CD4-positive, alpha-beta T cell treated with Interferon alpha-2 for 1 hour (primary cell): ENCODE measurements at regions not wholly inside any gene's neighbourhood (a gene's known extent, or its start where the extent isn't known, plus 50 kb on each side); places are given as distances from the start of the nearest gene placed in this dataset.

ENCODE experiments used
- DNase-seq, 2 donors: peaks; one replicate each; pipeline ENCODE4 v3.0.0-alpha.2; 2020 to 2022

DNA sequence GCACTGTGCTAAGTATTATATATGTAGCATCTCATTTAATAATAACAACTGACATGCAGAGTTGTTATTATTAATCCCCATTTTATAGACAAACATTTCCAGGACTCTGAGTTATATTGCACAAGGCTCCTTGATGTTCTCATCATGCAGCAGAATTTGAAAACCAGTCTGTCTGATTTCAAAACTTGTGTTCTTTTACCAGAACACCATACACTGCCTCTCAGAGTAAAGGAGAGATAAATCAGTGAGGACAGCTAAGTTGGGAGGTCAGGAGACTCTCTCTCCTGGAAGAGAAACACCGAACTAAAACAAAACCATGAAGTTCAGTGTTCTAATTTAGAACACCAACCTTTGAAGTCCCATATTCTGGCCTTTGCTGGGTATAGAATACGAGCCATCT is 92.7 kb upstream of the TNC start:
- no peak for DNase-seq

DNA sequence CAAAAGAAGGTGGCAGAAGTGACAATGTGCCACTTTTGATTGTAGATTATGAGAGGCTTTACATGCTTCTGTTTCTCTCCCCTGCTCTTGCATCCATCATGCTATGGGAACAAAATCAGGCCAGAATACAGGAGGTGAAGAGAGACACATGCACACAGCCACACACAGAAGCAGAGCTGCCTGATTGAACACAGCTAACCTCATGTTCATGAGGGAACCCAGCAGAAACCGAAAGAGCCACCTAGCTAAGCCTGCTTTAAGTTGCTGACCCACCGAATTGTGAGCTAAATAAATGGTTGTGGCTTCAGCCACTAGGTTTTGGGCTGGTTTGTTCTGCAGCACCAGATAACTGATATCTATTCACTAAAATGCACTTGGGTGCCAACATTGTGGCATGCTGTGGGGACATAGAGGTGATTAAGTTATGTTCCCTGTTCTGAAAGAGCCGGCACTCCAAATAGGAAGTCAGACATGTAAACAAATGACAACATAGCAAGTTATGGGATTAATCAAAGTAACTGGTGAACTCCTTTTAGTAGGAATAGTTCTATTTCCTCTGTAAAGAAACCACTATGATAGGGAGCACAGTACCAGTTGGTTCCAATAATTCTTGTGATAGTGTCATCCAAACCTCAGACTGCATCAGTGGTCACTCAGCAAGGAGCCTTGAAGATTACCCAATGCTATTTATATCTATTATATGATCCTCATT is 93.6 kb upstream of the TNC start:
- no peak for DNase-seq

DNA sequence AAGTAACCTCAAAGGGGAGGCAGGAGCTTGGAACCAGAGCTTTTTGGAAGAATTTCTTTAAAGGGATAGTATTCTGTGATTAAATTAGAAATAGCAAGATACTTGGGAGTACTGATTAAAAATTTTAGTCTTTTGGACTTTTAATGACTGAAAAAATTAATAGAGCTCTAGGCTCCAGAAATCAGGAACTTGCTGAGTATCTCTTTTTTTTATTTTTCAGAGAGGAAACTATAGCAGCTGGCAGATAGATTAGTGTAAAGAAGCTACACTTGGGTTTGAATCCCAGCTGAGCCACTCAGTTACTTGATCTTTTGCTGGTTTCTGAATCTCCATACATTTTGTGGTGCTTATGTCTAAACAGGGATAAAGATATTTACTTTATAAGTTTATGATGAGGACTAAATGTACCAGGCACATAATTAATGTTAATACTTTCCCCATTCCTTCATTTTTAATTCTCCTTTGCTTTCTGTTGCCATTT is 94.2 kb upstream of the TNC start:
- no peak for DNase-seq

DNA sequence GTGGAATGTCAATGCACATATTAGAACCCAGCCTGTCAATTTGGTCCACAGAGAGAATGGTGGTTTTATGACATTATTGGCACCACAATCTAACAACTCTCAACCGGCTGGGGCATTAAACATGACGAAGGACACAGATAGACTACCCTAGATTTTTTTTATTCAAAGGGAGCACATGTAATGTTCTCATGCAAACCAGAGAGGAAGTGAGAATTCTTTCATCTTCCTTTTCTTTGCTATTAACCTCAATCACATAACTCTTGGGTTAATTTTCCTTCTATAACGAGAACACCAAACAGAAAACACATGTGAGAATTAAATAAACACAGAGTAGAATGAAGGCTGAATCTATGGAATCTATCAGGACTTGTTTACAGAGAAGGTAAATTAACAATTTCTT is 94.9 kb upstream of the TNC start:
- DNase-seq: no peak

DNA sequence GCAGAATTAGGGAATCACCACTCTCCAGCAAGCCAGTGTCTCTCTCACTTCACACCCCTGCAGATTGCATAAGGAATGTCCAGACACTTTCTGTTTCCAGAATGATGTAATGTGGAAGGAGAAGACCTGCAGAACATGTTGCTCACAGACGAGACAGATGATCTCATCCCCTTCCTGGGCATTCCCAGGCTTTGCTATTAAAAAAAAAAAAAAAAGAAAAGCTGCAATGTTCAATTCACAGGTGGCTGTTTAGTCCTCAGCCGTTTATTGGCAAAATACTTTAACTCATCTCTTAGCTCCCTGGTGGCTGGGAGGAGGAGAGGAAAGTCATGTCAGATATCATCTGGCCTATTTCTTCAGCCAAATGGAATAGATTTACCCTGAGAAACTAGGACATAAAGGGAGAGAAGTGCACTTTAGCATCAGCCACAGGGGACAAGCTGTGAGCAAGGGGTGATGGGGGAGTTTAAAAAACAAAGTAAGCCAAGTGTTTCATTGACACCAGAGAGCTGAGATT is 95.9 kb upstream of the TNC start:
- DNase-seq: no peak

DNA sequence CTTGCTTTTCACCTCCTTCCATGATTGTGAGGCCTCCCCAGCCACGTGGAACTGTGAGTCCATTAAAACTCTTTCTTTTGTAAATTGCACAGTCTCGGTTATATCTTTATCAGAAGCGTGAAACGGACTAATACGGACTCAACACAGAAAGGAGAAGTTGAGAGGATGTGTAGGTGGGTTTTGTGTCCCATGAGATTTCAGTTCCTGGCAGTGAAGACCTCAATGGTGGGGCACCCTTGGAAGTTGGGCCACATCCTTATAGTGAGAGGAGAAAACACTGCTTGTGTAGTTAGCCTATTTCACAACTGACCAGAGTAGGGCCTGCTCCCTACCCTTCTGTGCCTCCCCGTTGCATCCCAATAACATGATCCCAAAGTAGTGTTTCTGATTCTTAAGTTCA is 98.9 kb upstream of the TNC start:
- no peak for DNase-seq

DNA sequence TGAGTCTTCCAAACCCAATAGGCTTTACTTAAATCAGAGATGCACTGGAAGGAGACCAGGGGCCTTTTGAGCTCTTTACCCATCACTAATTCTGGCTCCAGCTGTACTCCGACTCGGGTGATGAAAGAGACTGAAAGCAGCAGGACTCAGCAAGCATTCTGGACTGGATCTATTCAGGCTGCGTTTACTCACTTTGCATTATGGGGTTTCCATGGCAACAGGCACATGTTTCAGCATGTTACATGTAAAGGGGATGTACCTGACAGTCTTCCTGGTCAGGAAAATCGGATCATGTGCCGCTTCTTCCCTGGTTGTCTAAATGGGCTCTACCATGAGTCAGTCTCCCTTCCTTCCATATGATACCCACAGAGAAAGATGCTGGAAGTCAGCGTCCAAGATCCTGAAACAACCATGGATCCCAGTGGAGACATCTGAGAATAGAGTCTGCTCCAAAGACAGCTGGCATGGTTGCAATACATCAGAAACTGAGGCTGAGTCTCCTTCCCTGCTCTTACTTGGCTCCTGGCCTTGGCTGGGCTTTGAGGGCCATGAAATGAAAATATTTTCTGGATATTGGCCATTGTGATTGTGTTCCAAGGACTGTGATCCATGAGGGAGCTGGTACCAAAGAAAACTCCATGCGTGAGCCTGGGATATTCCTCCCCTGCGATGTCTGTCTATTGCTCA is 102.5 kb upstream of the TNC start:
- DNase-seq: no peak

DNA sequence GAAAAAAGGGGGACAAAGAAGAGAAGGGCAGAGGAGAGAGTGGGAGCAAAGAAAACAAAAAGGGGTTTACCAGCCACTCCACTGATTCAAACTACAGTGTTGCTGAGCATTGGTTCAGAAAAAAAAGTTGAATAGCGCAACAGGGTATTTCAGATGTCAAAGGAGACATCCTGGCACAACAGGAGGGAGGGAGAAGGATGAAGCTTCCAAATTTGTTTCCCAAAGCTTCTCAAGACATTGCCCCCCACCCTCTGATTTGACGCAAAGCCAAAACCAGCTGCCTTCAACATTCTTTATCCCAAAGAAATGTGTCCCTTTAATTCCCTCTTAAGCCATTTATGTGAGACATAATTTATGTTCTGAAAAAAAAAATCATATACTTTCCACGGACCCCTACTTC is 105.5 kb upstream of the TNC start:
- no peak for DNase-seq

DNA sequence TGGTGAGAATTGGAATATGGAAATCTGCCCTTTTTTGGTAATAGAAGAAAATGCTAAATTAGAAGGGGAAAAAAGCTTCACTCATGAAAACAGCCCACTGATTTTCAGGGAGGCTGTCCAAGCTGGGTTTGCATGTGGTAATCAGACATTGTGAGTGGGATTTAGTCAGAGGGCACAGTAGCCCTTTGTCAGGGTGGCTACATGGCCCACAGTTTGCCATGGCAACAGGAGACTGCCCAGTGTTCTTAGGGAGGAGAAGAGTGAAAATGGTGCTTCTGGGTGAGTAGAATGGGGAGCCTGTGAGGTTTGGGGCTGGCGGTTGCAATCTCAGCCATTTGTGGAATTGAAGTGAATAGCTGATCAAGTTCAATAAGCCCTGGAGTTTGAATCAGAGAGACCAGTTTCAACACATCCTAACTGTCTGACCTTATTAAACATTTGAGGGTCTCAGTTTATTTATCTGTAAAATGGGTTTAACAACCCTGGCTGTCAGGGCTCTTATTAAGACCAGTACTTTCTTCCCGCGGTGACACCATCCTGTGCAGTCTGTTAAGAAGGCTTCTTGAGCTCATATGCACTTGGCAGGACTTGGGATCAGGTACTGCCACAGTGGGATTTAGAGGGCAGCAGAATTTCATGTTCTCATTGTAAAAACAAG is 107.6 kb upstream of the TNC start:
- no peak for DNase-seq

DNA sequence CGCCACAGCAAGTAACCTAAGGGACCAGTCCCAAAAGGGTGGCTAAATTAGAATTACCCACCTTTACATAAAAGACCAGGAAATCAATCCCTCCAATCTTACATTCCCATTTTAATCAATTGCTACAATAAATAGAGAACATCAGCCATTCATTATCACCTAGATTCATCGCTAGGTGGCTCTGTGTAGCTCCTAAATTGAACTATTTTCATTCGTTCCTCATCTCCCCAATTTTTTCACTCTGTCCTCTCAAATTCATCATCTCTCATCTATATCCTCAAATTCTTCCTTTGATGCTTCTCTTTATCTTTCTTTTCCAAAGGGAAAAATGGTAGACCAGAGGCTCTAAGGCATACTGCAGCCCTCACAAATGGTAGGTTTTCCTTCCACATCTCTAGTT is 108.2 kb upstream of the TNC start:
- no peak for DNase-seq

DNA sequence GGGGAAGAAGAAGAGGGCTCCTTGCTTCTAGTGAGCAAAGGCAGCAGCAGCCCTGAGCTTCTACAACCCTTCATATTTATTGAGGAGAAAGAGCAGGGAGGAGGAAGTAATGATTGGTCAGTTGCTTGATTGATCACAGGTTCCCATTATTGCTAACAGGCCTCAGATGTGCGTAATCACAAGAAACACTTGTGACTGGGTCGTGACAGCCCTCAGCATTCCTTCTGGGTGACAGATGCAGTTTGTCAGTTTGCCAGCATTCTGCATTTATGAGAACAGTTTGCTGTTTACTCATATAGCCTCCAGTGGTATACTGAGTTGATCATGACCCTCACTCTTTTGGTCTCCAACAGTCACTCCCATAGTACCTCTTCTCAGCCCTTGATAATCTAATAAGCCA is 111.5 kb upstream of the TNC start:
- no peak for DNase-seq

DNA sequence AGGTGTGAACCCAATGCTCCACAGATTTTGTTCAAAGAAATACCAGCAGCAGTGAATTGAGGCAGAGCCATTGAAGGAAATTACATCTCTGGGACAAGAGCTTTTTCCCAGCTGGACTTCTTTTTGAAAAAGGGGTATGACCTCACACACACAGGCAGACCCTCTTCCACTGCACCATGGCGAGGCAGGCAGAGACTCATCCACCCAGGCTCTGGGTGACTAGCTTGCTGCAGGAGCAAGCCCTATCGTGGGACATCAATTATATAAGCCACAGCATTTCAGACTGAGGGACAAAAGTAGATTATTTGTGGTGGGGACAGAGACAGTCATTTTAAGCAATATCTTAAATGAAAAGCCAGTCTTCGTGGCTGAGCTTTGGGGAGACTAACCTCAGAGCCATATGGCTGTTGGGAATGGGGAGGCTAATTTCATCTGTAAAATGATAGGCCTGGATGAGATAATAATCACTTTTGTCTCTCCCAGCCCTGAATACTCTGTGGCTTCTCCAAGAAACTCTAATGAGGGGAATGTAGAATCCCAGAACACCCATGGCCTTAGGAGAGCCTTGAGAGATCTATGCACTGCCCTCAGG is 113.1 kb upstream of the TNC start:
- no peak for DNase-seq

DNA sequence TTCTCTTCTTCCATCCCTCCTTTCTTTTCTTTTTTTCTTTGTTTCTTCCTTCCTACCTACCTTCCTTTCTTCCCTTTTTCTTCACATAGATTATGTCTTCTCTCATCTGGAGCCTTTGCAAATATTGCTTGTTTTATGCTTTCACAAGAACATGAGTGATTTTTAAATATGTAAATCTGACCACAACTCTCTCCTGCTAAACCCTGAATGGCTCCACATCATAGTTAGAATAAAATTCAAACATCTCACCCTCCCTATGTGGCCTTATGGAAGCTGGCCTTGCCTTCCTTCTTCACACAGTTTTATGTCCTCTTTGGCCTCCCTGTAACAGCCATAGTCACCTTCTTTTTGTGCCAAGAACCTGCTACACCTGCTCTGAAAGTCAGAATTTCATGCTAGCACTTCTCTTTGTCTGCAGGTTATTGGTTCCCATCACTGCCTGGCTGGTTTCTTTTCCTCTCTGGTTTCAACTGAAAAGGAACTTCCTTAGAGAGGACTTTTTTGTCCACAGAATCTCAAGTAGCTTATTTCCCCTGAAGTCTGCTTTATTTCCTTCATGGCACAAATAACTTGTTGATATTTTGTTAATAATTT is 114.3 kb upstream of the TNC start:
- DNase-seq: no peak

DNA sequence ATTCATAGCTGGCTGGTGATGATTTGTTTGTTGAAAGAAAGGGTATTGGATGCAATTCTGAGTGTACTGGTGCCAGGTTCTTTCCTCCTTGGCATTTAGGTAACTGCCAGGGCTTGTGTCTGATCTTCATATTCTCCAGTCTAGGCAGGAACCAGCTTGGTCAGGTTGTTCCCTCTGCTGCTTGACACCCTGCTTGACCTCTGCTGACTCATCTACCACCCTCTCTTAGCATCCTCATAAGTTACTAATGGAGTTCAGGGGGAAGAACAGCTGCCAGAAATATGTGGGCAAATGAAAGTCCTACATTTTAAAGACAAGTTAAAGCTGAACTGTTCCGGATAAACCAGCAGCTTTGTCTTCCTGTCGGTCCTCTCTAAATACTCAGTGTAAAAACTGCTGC is 116.1 kb upstream of the TNC start:
- no peak for DNase-seq

DNA sequence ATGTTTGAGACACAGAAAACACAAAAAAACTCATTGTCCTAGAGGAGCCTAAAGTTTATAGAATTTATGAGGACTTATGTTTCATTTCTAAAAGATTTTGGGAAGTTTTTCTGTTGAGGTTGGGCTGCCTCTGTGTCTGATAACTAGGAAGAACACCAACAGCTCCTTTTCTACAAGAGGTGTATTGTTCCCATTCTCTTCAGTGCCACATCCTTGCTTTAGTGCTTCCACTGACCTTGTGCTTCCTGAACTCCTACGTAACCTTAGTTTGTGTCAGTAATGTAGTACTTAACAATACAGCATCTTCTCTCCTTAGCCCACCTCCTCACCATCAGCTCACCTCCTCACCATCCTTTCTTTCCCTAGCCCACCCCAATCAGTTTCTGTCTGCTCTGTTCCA is 117.3 kb upstream of the TNC start:
- no peak for DNase-seq

DNA sequence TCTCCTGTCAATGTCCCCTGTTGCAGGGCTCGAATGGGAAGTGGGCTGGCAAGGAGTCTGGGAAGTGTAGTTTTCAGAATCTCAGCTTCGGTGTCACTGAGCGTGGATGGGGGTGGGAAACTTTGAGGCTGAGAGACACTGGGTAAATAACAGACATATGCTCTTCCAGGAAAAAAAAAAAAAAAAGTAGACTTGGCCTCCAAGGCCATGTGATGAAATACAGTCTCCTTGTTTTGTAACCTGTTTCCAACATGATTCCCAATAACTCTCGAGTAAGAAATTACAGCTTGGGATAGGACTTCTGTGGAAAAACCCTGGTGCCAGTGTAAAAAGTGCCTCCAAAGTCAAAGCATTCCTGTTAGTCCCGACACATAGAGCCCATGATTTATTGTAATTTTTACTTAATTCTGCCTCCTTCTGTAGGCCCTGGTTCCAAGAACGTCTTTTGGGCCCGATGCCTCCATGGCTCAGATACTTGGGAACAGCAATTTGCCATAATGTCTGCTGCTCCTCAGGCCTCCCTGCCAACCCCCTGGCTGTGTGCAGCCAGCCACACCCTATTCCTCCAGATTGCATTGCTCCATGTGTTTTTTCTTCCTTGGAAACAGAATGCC is 119.5 kb upstream of the TNC start:
- DNase-seq: no peak

DNA sequence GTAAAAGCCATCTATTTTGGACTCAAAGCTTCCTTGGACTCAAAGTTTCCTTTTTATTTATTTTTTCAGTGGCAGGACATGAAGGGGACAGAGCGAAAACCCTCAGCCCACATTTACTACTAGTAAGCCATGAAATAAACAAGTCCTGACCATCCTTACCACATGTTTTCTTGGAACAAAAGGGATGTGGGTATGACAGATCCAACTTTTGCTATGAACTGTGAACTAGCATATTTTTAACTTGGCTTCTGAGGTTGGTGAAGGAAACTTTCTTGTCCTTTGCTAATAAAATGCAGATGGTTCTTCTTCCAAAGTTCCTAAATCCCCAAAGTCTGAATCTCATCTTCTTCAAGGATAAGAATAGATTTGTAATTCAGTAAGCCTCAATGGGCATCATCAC is 122.7 kb upstream of the TNC start:
- DNase-seq: no peak

DNA sequence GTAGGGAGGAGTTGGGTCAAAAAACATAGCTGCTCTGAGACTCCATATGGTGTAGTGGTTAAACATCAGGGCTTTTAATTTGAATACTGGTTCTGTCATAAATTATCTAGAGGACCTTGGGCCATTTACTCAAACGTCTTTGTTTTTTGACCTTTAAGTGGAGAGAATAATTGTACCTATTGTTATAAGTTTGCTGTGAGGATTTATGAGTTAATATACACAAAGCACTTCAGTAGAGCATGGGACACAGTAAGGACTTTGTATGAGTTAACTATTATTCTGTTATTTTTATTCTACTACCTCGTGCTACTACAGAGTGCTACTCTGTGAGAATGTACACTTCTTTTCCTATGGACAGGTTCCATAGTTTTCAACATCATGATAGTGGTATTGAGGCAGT is 123.7 kb upstream of the TNC start:
- DNase-seq: no peak

DNA sequence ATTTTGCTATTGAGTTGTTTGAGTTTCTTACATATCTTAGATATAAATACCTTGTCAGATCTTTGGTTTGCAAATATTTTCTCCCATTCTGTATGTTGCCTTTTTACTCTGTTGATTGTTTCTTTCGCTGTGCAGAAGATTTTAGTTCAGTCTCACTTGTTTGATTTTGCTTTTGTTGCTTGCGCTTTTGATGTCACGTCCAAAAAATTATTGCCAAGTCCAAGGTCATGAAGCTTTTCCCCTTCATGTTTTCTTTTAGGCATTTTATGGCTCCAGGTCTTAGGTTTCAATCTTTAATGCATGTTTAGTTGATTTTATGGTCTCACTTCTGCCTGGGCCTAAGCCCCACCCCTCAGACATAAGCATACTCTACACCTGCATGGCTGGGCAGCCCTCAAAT is 131.5 kb upstream of the TNC start:
- DNase-seq: no peak

DNA sequence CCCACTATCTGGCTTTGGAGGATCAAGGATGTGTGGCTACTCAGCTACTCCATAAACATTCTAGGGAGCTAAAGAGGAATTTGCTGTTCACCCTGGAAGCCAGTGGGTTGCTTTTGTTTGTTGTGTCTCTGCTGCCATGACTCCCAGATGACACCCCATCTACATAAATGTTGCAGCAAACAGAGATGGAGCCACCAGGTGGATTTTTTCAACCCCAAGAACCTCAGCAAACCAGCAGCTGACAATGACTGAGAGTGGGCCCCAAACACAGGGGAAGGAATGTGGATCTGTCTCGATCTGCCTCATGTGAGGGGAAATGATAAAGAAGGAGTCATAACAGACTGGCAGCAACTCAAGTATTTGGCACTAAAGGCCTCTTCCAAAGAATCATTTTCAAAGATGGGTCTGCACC is 132.7 kb upstream of the TNC start:
- no peak for DNase-seq

DNA sequence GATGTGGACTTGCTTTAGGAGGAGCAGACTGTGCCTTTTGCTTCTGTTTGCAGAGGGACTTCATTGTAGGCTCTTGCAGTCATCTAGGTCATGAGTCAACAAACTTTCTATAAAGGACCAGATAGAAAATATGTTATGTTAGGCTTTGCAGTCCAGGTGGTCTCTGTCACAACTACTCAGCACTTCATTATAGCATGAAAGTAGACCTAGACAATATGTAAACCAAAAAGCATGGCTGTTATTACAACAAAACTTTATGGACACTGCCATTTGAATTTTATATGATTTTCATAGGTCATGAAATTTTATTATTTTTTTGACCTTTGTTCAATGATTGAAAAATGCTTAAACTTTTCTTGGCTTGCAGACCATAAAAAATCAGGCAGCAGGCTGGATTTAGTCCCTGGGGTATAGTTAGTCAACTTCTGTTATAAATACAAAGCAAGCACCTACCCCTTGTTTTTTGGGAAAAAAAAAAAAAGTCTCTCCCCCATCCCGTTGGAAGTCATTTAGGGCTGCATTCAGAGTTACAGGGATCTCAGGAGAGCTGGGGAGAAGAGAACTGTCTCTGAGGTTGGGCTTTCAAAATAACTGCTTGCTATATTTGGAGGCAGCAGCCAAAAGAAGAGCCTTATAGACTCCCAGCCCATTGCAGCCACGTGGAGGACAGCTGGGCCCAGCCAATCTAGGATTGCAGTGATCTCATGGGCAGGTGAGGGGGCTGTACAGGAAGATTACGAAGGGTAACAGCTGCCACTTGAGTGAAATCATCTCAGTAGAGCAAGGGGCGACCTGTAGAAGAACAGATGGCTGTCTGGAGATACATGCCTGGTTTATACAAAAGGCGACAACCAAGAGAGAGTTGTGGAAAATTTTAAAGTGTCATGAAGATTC is 136.6 kb upstream of the TNC start:
- DNase-seq: no peak

DNA sequence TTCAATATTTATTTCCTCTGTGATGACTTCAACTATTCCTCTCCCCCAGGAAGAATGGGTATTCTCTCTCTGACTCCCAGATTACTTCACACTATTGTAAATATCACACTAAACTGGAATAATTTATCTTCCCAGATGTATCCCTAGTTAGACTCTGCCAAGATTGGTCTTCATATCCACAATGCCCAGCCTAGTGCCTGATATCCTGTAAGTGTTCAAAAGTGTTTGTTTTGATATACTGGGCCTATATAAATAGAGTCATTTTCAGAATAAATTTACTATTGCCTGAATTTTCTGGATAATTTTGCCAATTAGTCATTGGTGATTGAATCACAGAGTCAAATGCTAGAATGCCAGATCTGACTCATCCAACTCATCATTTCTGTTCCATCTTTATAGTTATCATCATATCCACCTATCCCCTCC is 143.7 kb upstream of the TNC start:
- no peak for DNase-seq
